ENCODE measurements at regions not wholly inside any gene's neighbourhood (a gene's known extent, or its start where the extent isn't known, plus 50 kb on each side); places are given as distances from the start of the nearest gene placed in this dataset.

DNA sequence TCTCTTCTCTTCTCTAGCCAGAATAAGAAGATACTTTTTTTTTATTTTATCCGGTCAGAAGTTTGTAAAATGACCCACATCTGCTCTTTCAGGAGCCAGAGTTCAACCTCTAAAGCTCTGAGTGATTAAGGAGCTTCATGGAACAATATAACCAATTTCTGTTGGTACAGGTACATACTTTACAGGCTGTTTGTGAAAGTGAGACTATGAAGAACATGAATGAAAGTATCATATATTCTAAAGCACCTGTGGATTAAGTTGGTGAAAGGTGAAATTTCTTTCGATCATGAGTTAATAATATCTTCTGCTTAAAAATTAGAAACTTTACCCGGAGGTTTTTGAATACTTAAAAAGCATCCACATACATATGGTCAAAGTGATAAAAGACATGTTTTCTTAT, 65.2 kb downstream of the DMRT2 start:
- Histone ChIP-seq H3K36me3 (no peaks in the 10 kb centered on the region), H3K4me3 (no peak overlapping the region), H3K4me1 (no peaks in the 10 kb centered on the region), H3K9me3 (no peaks in the 10 kb centered on the region), H3K27me3 (no peaks in the 10 kb centered on the region), H3K27ac (no peak overlapping the region)
- intact Hi-C loops (cut with DNase I; ENCODE audit: low total_unique reads) = loop anchor here (5.0 kb wide), 1 partner anchor 1212 kb away; no protein-coding TSS in a partner anchor
- in situ Hi-C loops (cut with MboI; ENCODE audit: low sequenced_read_pairs in 4 of 4) = no loop called here
- no peak for TF ChIP-seq CTCF (IDR thresholded peaks at IDR 0.05 in 4 of 5, conservative IDR thresholded peaks at IDR 0.05 in 1 of 5)
- ATAC-seq = no peak
- no peak for DNase-seq

GRCh38 chr9:1117439-1117838, 67.3 kb downstream of the DMRT2 start:
- intact Hi-C loops (cut with DNase I; ENCODE audit: low total_unique reads) = loop anchor here (5.0 kb wide), 1 partner anchor 1210 kb away; no protein-coding TSS in a partner anchor

GRCh38 chr9:1120500-1121165, 70.5 kb downstream of the DMRT2 start:
- Histone ChIP-seq H3K36me3 (no peaks in the 10 kb centered on the region), H3K27me3 (no peaks in the 10 kb centered on the region), H3K4me3 (no peak overlapping the region), H3K9me3 (no peaks in the 10 kb centered on the region), H3K27ac (no peak overlapping the region), H3K4me1 (no peaks in the 10 kb centered on the region)
- in situ Hi-C loops (cut with MboI; ENCODE audit: low sequenced_read_pairs in 4 of 4) = no loop called here
- TF ChIP-seq CTCF (IDR thresholded peaks at IDR 0.05 in 4 of 5, conservative IDR thresholded peaks at IDR 0.05 in 1 of 5) (no peak), POLR2A (IDR thresholded peaks at IDR 0.05) (no peak)
- ATAC-seq (no peak), DNase-seq (no peak)
- intact Hi-C loops (cut with DNase I; ENCODE audit: low total_unique reads) = no loop called here

More at GRCh38 chr9:1117439-1117838, 67.3 kb downstream of the DMRT2 start:
- no peaks in the 10 kb centered on the region for H3K27me3 ChIP-seq
- in situ Hi-C loops (cut with MboI; ENCODE audit: low sequenced_read_pairs in 4 of 4) = no loop called here
- H3K9me3 ChIP-seq = no peaks in the 10 kb centered on the region
- no peaks in the 10 kb centered on the region for H3K4me1 ChIP-seq
- TF ChIP-seq CTCF (IDR thresholded peaks at IDR 0.05 in 4 of 5, conservative IDR thresholded peaks at IDR 0.05 in 1 of 5) (no peak), POLR2A (IDR thresholded peaks at IDR 0.05) (no peak)
- no peak for DNase-seq
- no peak for ATAC-seq
- no peaks in the 10 kb centered on the region for H3K36me3 ChIP-seq
- no peak overlapping the region for H3K27ac ChIP-seq
- no peak overlapping the region for H3K4me3 ChIP-seq

- no peak for DNase-seq
- H3K27ac ChIP-seq = no peak overlapping the region
- H3K27me3 ChIP-seq = no peaks in the 10 kb centered on the region
- in situ Hi-C loops (cut with MboI; ENCODE audit: low sequenced_read_pairs in 4 of 4) = no loop called here
- H3K4me1 ChIP-seq = no peaks in the 10 kb centered on the region
- no peaks in the 10 kb centered on the region for H3K9me3 ChIP-seq
- TF ChIP-seq POLR2A (IDR thresholded peaks at IDR 0.05) = no peak
- TF ChIP-seq CTCF (IDR thresholded peaks at IDR 0.05 in 4 of 5, conservative IDR thresholded peaks at IDR 0.05 in 1 of 5) = no peak
- H3K4me3 ChIP-seq = no peak overlapping the region
- intact Hi-C loops (cut with DNase I; ENCODE audit: low total_unique reads) = no loop called here
- no peak for ATAC-seq
- H3K36me3 ChIP-seq = no peaks in the 10 kb centered on the region
These were observed 75.6 kb downstream of the DMRT2 start for GRCh38 chr9:1125741-1126140.

GRCh38 chr9:1128046-1128445, 77.9 kb downstream of the DMRT2 start:
- TF ChIP-seq CTCF (IDR thresholded peaks at IDR 0.05 in 4 of 5, conservative IDR thresholded peaks at IDR 0.05 in 1 of 5) = no peak
- TF ChIP-seq POLR2A (IDR thresholded peaks at IDR 0.05) = no peak
- no peaks in the 10 kb centered on the region for H3K4me1 ChIP-seq
- no peak overlapping the region for H3K27ac ChIP-seq
- H3K36me3 ChIP-seq = no peaks in the 10 kb centered on the region
- H3K27me3 ChIP-seq = no peaks in the 10 kb centered on the region
- no peaks in the 10 kb centered on the region for H3K9me3 ChIP-seq
- in situ Hi-C loops (cut with MboI; ENCODE audit: low sequenced_read_pairs in 4 of 4) = no loop called here
- ATAC-seq (no peak), DNase-seq (no peak)
- intact Hi-C loops (cut with DNase I; ENCODE audit: low total_unique reads) = no loop called here
- no peak overlapping the region for H3K4me3 ChIP-seq
